Adrenal gland (tissue), 9 donors: ENCODE measurements at regions not wholly inside any gene's neighbourhood (a gene's known extent, or its start where the extent isn't known, plus 50 kb on each side); places are given as distances from the start of the nearest gene placed in this dataset.

Experiments used
- DNase-seq, 7 donors: peaks; one replicate each; pipeline ENCODE4 v3.0.0-alpha.2; 2019 to 2020
- H3K27ac ChIP-seq, 5 donors: fragments of 200-600 bp; sonication (generic) in 4 of 5; 1 replicate in 3 of 5; 2 replicates in 2 of 5; pipeline versions ENCODE4 v1.5.1 to v1.8.0; 2016 to 2020; ENCODE audit warnings: mild to moderate bottlenecking in 1 of 5
- H3K27me3 ChIP-seq: fragments of 200-600 bp; 2 replicates; pipeline ENCODE4 v1.8.0; 2021
- H3K36me3 ChIP-seq, 2 donors: fragments of 200-600 bp; replicated peaks in 1 of 2; 1 replicate in 1 of 2; 2 replicates in 1 of 2; pipeline versions ENCODE4 v1.5.1 to v1.8.0; 2018 to 2022
- H3K4me1 ChIP-seq, 2 donors: fragments of 200-600 bp; replicated peaks in 1 of 2; 1 replicate in 1 of 2; 2 replicates in 1 of 2; pipeline versions ENCODE4 v1.5.1 to v1.8.0; 2018 to 2021
- H3K4me3 ChIP-seq, 4 donors: fragments of 200-600 bp; sonication (generic) in 3 of 4; one replicate each; pipeline ENCODE4 v1.5.1; 2016 to 2018
- H3K9me3 ChIP-seq, 3 donors: fragments of 200-600 bp; sonication (generic) in 1 of 3; replicated peaks in 1 of 3; 1 replicate in 2 of 3; 2 replicates in 1 of 3; pipeline versions ENCODE4 v1.5.1 to v1.8.0; 2016 to 2021
- CTCF ChIP-seq, 6 experiments: fragments of 450-650 bp in 4 of 6; fragments of 200-600 bp in 2 of 6; sonication (generic) in 1 of 6; IDR thresholded peaks; 1 replicate in 5 of 6; 2 replicates in 1 of 6; pipeline versions ENCODE4 v1.5.1 to v1.8.0; 2016 to 2021; ENCODE audit warnings: antibody characterized with exemption in 6 of 6, mild to moderate bottlenecking in 2 of 6, moderate library complexity in 1 of 6
- POLR2A ChIP-seq, 2 donors: fragments of 450-650 bp; IDR thresholded peaks; one replicate each; pipeline ENCODE4 v1.6.1; 2017; ENCODE audit warnings: antibody characterized with exemption in 2 of 2, mild to moderate bottlenecking in 2 of 2, moderate library complexity in 1 of 2
- WGBS, 4 donors: extraction: QIAGEN DNeasy Blood & Tissue Kit in 2 of 4; methylation state at CpG; one replicate each; pipeline versions ENCODE4 v1.1.5 to v1.1.7; 2013 to 2017; 5-methylcytosine and 5-hydroxymethylcytosine counted together
- intact Hi-C, 2 donors: fragments of 100-400 bp; cut with DNase I; formaldehyde crosslinking; loops; one replicate each; pipeline versions ENCODE4 v1.14.1 to v1.15.0; 2022 to 2023
- donor health status: healthy with polysubstance abuse.
- donor health status: Bipolar disorder and iron deficiency.
- donor health status: DM: yes; HTN: yes; CAD: no.
- donor health status: DM: no; HTN: no; CAD: no.
- donor health status: DM: no; HTN: no; CAD: no.

- WGBS, 4 donors = 29 to 32% (median 31%) methylated on average over 1 of the region's 1 CpG
- H3K9me3 ChIP-seq = peaks cover 0 to 5% (median 0%) of the 10 kb centered on the region in 3 donors
These were observed 152.6 kb downstream of the SLC16A9 start for GRCh38 chr10:59557052-59557451.

GRCh38 chr10:59553162-59553900, 156.3 kb downstream of the SLC16A9 start:
- no peak overlapping the region for H3K4me3 ChIP-seq
- TF ChIP-seq POLR2A (IDR thresholded peaks at IDR 0.05) (no peak), CTCF (IDR thresholded peaks at IDR 0.05) (no peak)
- no peak overlapping the region for H3K27ac ChIP-seq
- peaks cover 0 to 5% (median 0%) of the 10 kb centered on the region in 3 donors for H3K9me3 ChIP-seq
- no peak for DNase-seq
- no peaks in the 10 kb centered on the region for H3K4me1 ChIP-seq
- WGBS, 4 donors = 57 to 69% (median 66%) methylated on average over 7 of the region's 7 CpGs
- H3K36me3 ChIP-seq = no peaks in the 10 kb centered on the region
- intact Hi-C loops = no loop called here
- no peaks in the 10 kb centered on the region for H3K27me3 ChIP-seq

More at GRCh38 chr10:59557052-59557451, 152.6 kb downstream of the SLC16A9 start:
- Histone ChIP-seq H3K36me3 (no peaks in the 10 kb centered on the region), H3K27me3 (no peaks in the 10 kb centered on the region), H3K27ac (no peak overlapping the region), H3K4me1 (no peaks in the 10 kb centered on the region), H3K4me3 (no peak overlapping the region)
- intact Hi-C loops = no loop called here
- TF ChIP-seq CTCF (IDR thresholded peaks at IDR 0.05) (no peak), POLR2A (IDR thresholded peaks at IDR 0.05) (no peak)
- no peak for DNase-seq

GRCh38 chr10:59550061-59550460, 159.6 kb downstream of the SLC16A9 start:
- Histone ChIP-seq H3K9me3 (peaks cover 0 to 5% (median 0%) of the 10 kb centered on the region in 3 donors), H3K36me3 (no peaks in the 10 kb centered on the region), H3K27me3 (no peaks in the 10 kb centered on the region), H3K4me1 (no peaks in the 10 kb centered on the region), H3K4me3 (no peak overlapping the region), H3K27ac (no peak overlapping the region)
- TF ChIP-seq CTCF (IDR thresholded peaks at IDR 0.05) (no peak), POLR2A (IDR thresholded peaks at IDR 0.05) (no peak)
- 77 to 93% (median 85%) methylated on average over 4 of the region's 4 CpGs for WGBS, 4 donors
- DNase-seq = no peak
- intact Hi-C loops = no loop called here

GRCh38 chr10:59538623-59539022, 171.0 kb downstream of the SLC16A9 start:
- peaks cover 0 to 9% of the 10 kb centered on the region in 2 donors for H3K4me1 ChIP-seq
- no peak for DNase-seq
- WGBS, 4 donors = 93 to 97% (median 94%) methylated on average over 11 of the region's 11 CpGs
- H3K27me3 ChIP-seq = no peaks in the 10 kb centered on the region
- no peaks in the 10 kb centered on the region for H3K9me3 ChIP-seq
- no peaks in the 10 kb centered on the region for H3K36me3 ChIP-seq
- no peak overlapping the region for H3K27ac ChIP-seq
- H3K4me3 ChIP-seq = no peak overlapping the region
- TF ChIP-seq POLR2A (IDR thresholded peaks at IDR 0.05) (no peak), CTCF (IDR thresholded peaks at IDR 0.05) (no peak)
- intact Hi-C loops = no loop called here
